ENCODE measurements at regions not wholly inside any gene's neighbourhood (a gene's known extent, or its start where the extent isn't known, plus 50 kb on each side); places are given as distances from the start of the nearest gene placed in this dataset.
"Not testable (repeated sequence)": the region's sequence is repeated elsewhere in the genome, so short reads cannot be mapped to it uniquely, and the experiment has no call there.

- Mint-ChIP-seq H3K4me1 (ENCODE audit: low read depth) (no peaks in the 10 kb centered on the region), H3K27ac (no peak overlapping the region), H3K4me3 (no peak overlapping the region), H3K9me3 (no peaks in the 10 kb centered on the region), H3K36me3 (ENCODE audit: low read depth) (no peaks in the 10 kb centered on the region), H3K27me3 (ENCODE audit: low read depth) (peaks cover 10% of the 10 kb centered on the region)
- intact Hi-C loops (cut with micrococcal nuclease), result no loop called here
- CTCF ChIA-PET, result no interaction called here
- no peak for DNase-seq
Observed at GRCh38 chr4:13710246-13710885, 82.8 kb upstream of the BOD1L1 start.

GRCh38 chr4:13711233-13711785 lies 83.8 kb upstream of the BOD1L1 start:
- no peak overlapping the region for H3K4me3 Mint-ChIP-seq
- H3K27ac Mint-ChIP-seq, result no peak overlapping the region
- no peaks in the 10 kb centered on the region for H3K4me1 Mint-ChIP-seq (ENCODE audit: low read depth)
- H3K9me3 Mint-ChIP-seq, result no peaks in the 10 kb centered on the region
- CTCF ChIA-PET, result no interaction called here
- intact Hi-C loops (cut with micrococcal nuclease), result no loop called here
- H3K27me3 Mint-ChIP-seq (ENCODE audit: low read depth), result peaks cover 10% of the 10 kb centered on the region
- no peak for DNase-seq
- H3K36me3 Mint-ChIP-seq (ENCODE audit: low read depth), result no peaks in the 10 kb centered on the region

GRCh38 chr4:13721894-13722293 lies 94.4 kb upstream of the BOD1L1 start:
- no peaks in the 10 kb centered on the region for H3K36me3 Mint-ChIP-seq (ENCODE audit: low read depth)
- peaks cover 9% of the 10 kb centered on the region for H3K27me3 Mint-ChIP-seq (ENCODE audit: low read depth)
- intact Hi-C loops (cut with micrococcal nuclease), result no loop called here
- H3K9me3 Mint-ChIP-seq, result no peaks in the 10 kb centered on the region
- no peak overlapping the region for H3K27ac Mint-ChIP-seq
- H3K4me3 Mint-ChIP-seq, result no peak overlapping the region
- H3K4me1 Mint-ChIP-seq (ENCODE audit: low read depth), result no peaks in the 10 kb centered on the region
- CTCF ChIA-PET, result no interaction called here
- DNase-seq, result no peak

GRCh38 chr4:13722649-13723048 lies 95.1 kb upstream of the BOD1L1 start:
- no peak overlapping the region for H3K4me3 Mint-ChIP-seq
- intact Hi-C loops (cut with micrococcal nuclease), result no loop called here
- no peak for DNase-seq
- H3K27me3 Mint-ChIP-seq (ENCODE audit: low read depth), result peaks cover 7% of the 10 kb centered on the region
- H3K9me3 Mint-ChIP-seq, result no peaks in the 10 kb centered on the region
- no peaks in the 10 kb centered on the region for H3K4me1 Mint-ChIP-seq (ENCODE audit: low read depth)
- CTCF ChIA-PET, result no interaction called here
- no peaks in the 10 kb centered on the region for H3K36me3 Mint-ChIP-seq (ENCODE audit: low read depth)
- H3K27ac Mint-ChIP-seq, result no peak overlapping the region

GRCh38 chr4:13728761-13729160 lies 101.2 kb upstream of the BOD1L1 start:
- no peaks in the 10 kb centered on the region for H3K36me3 Mint-ChIP-seq (ENCODE audit: low read depth)
- no peak for DNase-seq
- H3K27me3 Mint-ChIP-seq (ENCODE audit: low read depth), result peaks cover 12% of the 10 kb centered on the region
- no peak overlapping the region for H3K27ac Mint-ChIP-seq
- H3K9me3 Mint-ChIP-seq, result no peaks in the 10 kb centered on the region
- CTCF ChIA-PET, result no interaction called here
- intact Hi-C loops (cut with micrococcal nuclease), result no loop called here
- no peak overlapping the region for H3K4me3 Mint-ChIP-seq
- H3K4me1 Mint-ChIP-seq (ENCODE audit: low read depth), result no peaks in the 10 kb centered on the region

GRCh38 chr4:13731019-13731418 lies 103.5 kb upstream of the BOD1L1 start:
- Mint-ChIP-seq H3K4me3 (no peak overlapping the region), H3K4me1 (ENCODE audit: low read depth) (no peaks in the 10 kb centered on the region), H3K36me3 (ENCODE audit: low read depth) (no peaks in the 10 kb centered on the region), H3K9me3 (no peaks in the 10 kb centered on the region), H3K27me3 (ENCODE audit: low read depth) (peaks cover 12% of the 10 kb centered on the region), H3K27ac (no peak overlapping the region)
- intact Hi-C loops (cut with micrococcal nuclease), result no loop called here
- CTCF ChIA-PET, result no interaction called here
- no peak for DNase-seq

GRCh38 chr4:13733817-13734216 lies 106.3 kb upstream of the BOD1L1 start:
- Mint-ChIP-seq H3K27me3 (ENCODE audit: low read depth) (peaks cover 4% of the 10 kb centered on the region), H3K36me3 (ENCODE audit: low read depth) (no peaks in the 10 kb centered on the region), H3K27ac (no peak overlapping the region), H3K9me3 (no peaks in the 10 kb centered on the region), H3K4me1 (ENCODE audit: low read depth) (no peaks in the 10 kb centered on the region), H3K4me3 (no peak overlapping the region)
- intact Hi-C loops (cut with micrococcal nuclease), result no loop called here
- CTCF ChIA-PET, result no interaction called here
- no peak for DNase-seq

GRCh38 chr4:13750594-13750993 lies 123.1 kb upstream of the BOD1L1 start:
- no peak overlapping the region for H3K27ac Mint-ChIP-seq
- CTCF ChIA-PET, result interaction anchor here (0.7 kb wide), 1 partner anchor 345 kb away, joined by 3 read pairs; no protein-coding TSS in a partner anchor
- H3K9me3 Mint-ChIP-seq, result peaks cover 6% of the 10 kb centered on the region
- peaks cover 13% of the 10 kb centered on the region for H3K27me3 Mint-ChIP-seq (ENCODE audit: low read depth)
- H3K36me3 Mint-ChIP-seq (ENCODE audit: low read depth), result no peaks in the 10 kb centered on the region
- intact Hi-C loops (cut with micrococcal nuclease), result no loop called here
- DNase-seq, result no peak
- H3K4me3 Mint-ChIP-seq, result no peak overlapping the region
- no peaks in the 10 kb centered on the region for H3K4me1 Mint-ChIP-seq (ENCODE audit: low read depth)

- H3K9me3 Mint-ChIP-seq, result peaks cover 10% of the 10 kb centered on the region
- H3K36me3 Mint-ChIP-seq (ENCODE audit: low read depth); DNase-seq; intact Hi-C loops (cut with micrococcal nuclease); H3K27ac Mint-ChIP-seq; H3K27me3 Mint-ChIP-seq (ENCODE audit: low read depth); H3K4me1 Mint-ChIP-seq (ENCODE audit: low read depth); H3K4me3 Mint-ChIP-seq; CTCF ChIA-PET: not testable (repeated sequence)
Observed at GRCh38 chr4:13761581-13761980, 134.1 kb upstream of the BOD1L1 start.

GRCh38 chr4:13762130-13762529 lies 134.6 kb upstream of the BOD1L1 start:
- Mint-ChIP-seq H3K27me3 (ENCODE audit: low read depth) (no peaks in the 10 kb centered on the region), H3K9me3 (peaks cover 10% of the 10 kb centered on the region), H3K36me3 (ENCODE audit: low read depth) (peaks cover 2% of the 10 kb centered on the region), H3K27ac (no peak overlapping the region), H3K4me3 (no peak overlapping the region), H3K4me1 (ENCODE audit: low read depth) (no peaks in the 10 kb centered on the region)
- intact Hi-C loops (cut with micrococcal nuclease), result no loop called here
- CTCF ChIA-PET, result no interaction called here
- DNase-seq, result no peak

- CTCF ChIA-PET, result no interaction called here
- DNase-seq, result no peak
- intact Hi-C loops (cut with micrococcal nuclease), result no loop called here
- no peak overlapping the region for H3K27ac Mint-ChIP-seq
- no peak overlapping the region for H3K4me3 Mint-ChIP-seq
- H3K27me3 Mint-ChIP-seq (ENCODE audit: low read depth), result no peaks in the 10 kb centered on the region
- H3K4me1 Mint-ChIP-seq (ENCODE audit: low read depth), result no peaks in the 10 kb centered on the region
- peaks cover 5% of the 10 kb centered on the region for H3K9me3 Mint-ChIP-seq
- H3K36me3 Mint-ChIP-seq (ENCODE audit: low read depth), result peaks cover 2% of the 10 kb centered on the region
Observed at GRCh38 chr4:13763707-13764106, 136.2 kb upstream of the BOD1L1 start.

- Mint-ChIP-seq H3K4me3 (no peak overlapping the region), H3K27me3 (ENCODE audit: low read depth) (no peaks in the 10 kb centered on the region), H3K36me3 (ENCODE audit: low read depth) (peaks cover 2% of the 10 kb centered on the region), H3K9me3 (peaks cover 1% of the 10 kb centered on the region), H3K4me1 (ENCODE audit: low read depth) (no peaks in the 10 kb centered on the region), H3K27ac (no peak overlapping the region)
- DNase-seq, result no peak
- intact Hi-C loops (cut with micrococcal nuclease), result no loop called here
- CTCF ChIA-PET, result no interaction called here
Observed at GRCh38 chr4:13765539-13765938, 138.0 kb upstream of the BOD1L1 start.

GRCh38 chr4:13766761-13767540 lies 139.4 kb upstream of the BOD1L1 start:
- peaks cover 3% of the 10 kb centered on the region for H3K27me3 Mint-ChIP-seq (ENCODE audit: low read depth)
- H3K9me3 Mint-ChIP-seq, result peaks cover 3% of the 10 kb centered on the region
- intact Hi-C loops (cut with micrococcal nuclease), result no loop called here
- CTCF ChIA-PET, result interaction anchor here (0.5 kb wide), 1 partner anchor 1045 kb away, joined by 3 read pairs; no protein-coding TSS in a partner anchor
- H3K36me3 Mint-ChIP-seq (ENCODE audit: low read depth), result peaks cover 2% of the 10 kb centered on the region
- H3K4me3 Mint-ChIP-seq, result no peak overlapping the region
- no peak overlapping the region for H3K27ac Mint-ChIP-seq
- DNase-seq, result no peak
- no peaks in the 10 kb centered on the region for H3K4me1 Mint-ChIP-seq (ENCODE audit: low read depth)
